HEK293T (cell line): ENCODE measurements at regions not wholly inside any gene's neighbourhood (a gene's known extent, or its start where the extent isn't known, plus 50 kb on each side); places are given as distances from the start of the nearest gene placed in this dataset.

Experiments
- CTCF ChIA-PET: fragments of 350-600 bp; formaldehyde crosslinking; extraction: SDS; loops from one replicate; lab custom pipeline; 2021; ENCODE audit warnings: antibody characterized with exemption, inconsistent platforms; lab: Yijun Ruan, JAX
- POLR2A ChIA-PET: fragments of 350-600 bp; formaldehyde crosslinking; extraction: SDS; loops from one replicate; lab custom pipeline; 2020; ENCODE audit warnings: antibody characterized with exemption, inconsistent platforms; lab: Yijun Ruan, JAX
- DNase-seq: peaks from one replicate; pipeline ENCODE4 v3.0.0; 2012; ENCODE audit warnings: mixed read lengths; ENCODE audit errors: extremely low spot score
- ARNT ChIP-seq: fragments of 450-650 bp; IDR thresholded peaks from 2 replicates; pipeline ENCODE4 v1.6.1; 2017; ENCODE audit warnings: mild to moderate bottlenecking
- BHLHE40 ChIP-seq: fragments of 450-650 bp; IDR thresholded peaks from 2 replicates; pipeline ENCODE4 v1.6.1; 2016; ENCODE audit warnings: mild to moderate bottlenecking, moderate library complexity, borderline replicate concordance
- CTBP1 ChIP-seq: fragments of 450-650 bp; IDR thresholded peaks from 2 replicates; pipeline ENCODE4 v1.6.1; 2016; ENCODE audit warnings: borderline replicate concordance
- ELF4 ChIP-seq: fragments of 450-650 bp; IDR thresholded peaks from 2 replicates; pipeline ENCODE4 v1.6.1; 2017; ENCODE audit warnings: antibody characterized with exemption
- FOXA1 ChIP-seq: fragments of 450-650 bp; IDR thresholded peaks from 2 replicates; pipeline ENCODE4 v1.6.1; 2016; ENCODE audit warnings: mild to moderate bottlenecking
- FOXK2 ChIP-seq: fragments of 450-650 bp; IDR thresholded peaks from 2 replicates; pipeline ENCODE4 v1.6.1; 2016; ENCODE audit warnings: mild to moderate bottlenecking
- FOXM1 ChIP-seq: fragments of 450-650 bp; IDR thresholded peaks from 2 replicates; pipeline ENCODE4 v1.6.1; 2017; ENCODE audit warnings: mild to moderate bottlenecking, borderline replicate concordance
- HDGF ChIP-seq: fragments of 450-650 bp; IDR thresholded peaks from 2 replicates; pipeline ENCODE4 v1.6.1; 2017; ENCODE audit warnings: antibody characterized with exemption, borderline replicate concordance
- L3MBTL2 ChIP-seq: fragments of 450-650 bp; conservative IDR thresholded peaks from 2 replicates; pipeline ENCODE4 v1.6.1; 2016; ENCODE audit warnings: mild to moderate bottlenecking
- LEF1 ChIP-seq: fragments of 450-650 bp; IDR thresholded peaks from 2 replicates; pipeline ENCODE4 v1.6.1; 2017; ENCODE audit warnings: mild to moderate bottlenecking, borderline replicate concordance
- NFRKB ChIP-seq: fragments of 450-650 bp; IDR thresholded peaks from 2 replicates; pipeline ENCODE4 v1.6.1; 2016; ENCODE audit warnings: mild to moderate bottlenecking, moderate library complexity
- SP1 ChIP-seq: fragments of 450-650 bp; IDR thresholded peaks from 2 replicates; pipeline ENCODE4 v1.6.1; 2017
- SUZ12 ChIP-seq: fragments of 450-650 bp; IDR thresholded peaks from 2 replicates; pipeline ENCODE4 v1.6.1; 2016; ENCODE audit warnings: mild to moderate bottlenecking
- TARDBP ChIP-seq: fragments of 450-650 bp; IDR thresholded peaks from 2 replicates; pipeline ENCODE4 v1.6.1; 2016
- ZNF384 ChIP-seq: fragments of 450-650 bp; IDR thresholded peaks from 2 replicates; pipeline ENCODE4 v1.6.1; 2016
- TF ChIP-seq, protein P1 (sequence below): fragments of 450-650 bp; IDR thresholded peaks from 2 replicates; pipeline ENCODE4 v1.6.1; 2016

DNA sequence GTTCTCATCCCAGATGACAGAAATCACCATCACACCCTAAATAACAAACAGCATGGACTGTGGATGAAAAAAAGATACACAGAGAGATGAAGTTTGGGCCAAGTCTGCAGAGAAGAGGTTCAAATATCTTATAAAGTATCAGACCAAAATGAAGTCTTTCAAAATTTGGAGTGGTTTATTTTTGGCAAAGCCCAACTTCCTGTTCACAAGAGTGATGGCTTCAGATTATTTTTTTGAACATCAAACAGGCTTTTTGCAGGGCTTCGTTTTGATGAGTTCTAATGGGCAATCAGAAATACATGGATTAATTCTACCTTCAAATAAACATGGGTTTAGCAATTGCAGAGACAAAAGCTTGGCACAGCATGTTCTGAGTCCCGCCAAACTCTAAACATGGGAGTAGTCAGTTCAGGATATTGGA is 378.2 kb upstream of the RPS23 start:
- TF ChIP-seq SP1: no peak
- TF ChIP-seq L3MBTL2: no peak
- no peak for TF ChIP-seq FOXM1
- TF ChIP-seq ZNF384: no peak
- TF ChIP-seq HDGF: no peak
- TF ChIP-seq TARDBP: no peak
- TF ChIP-seq SUZ12: no peak
- TF ChIP-seq, protein P1, sequence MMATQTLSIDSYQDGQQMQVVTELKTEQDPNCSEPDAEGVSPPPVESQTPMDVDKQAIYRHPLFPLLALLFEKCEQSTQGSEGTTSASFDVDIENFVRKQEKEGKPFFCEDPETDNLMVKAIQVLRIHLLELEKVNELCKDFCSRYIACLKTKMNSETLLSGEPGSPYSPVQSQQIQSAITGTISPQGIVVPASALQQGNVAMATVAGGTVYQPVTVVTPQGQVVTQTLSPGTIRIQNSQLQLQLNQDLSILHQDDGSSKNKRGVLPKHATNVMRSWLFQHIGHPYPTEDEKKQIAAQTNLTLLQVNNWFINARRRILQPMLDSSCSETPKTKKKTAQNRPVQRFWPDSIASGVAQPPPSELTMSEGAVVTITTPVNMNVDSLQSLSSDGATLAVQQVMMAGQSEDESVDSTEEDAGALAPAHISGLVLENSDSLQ: no peak
- TF ChIP-seq LEF1: no peak
- no peak for TF ChIP-seq FOXK2
- no peak for TF ChIP-seq BHLHE40
- TF ChIP-seq ARNT: no peak
- no peak for TF ChIP-seq FOXA1
- no peak for TF ChIP-seq ELF4
- no peak for TF ChIP-seq CTBP1
- TF ChIP-seq NFRKB: no peak
- ChIA-PET POLR2A (no interaction called here), CTCF (interaction anchor here (0.8 kb wide), 1 partner anchor 17 kb away, joined by 3 read pairs; no protein-coding TSS in a partner anchor)
- DNase-seq: no peak

DNA sequence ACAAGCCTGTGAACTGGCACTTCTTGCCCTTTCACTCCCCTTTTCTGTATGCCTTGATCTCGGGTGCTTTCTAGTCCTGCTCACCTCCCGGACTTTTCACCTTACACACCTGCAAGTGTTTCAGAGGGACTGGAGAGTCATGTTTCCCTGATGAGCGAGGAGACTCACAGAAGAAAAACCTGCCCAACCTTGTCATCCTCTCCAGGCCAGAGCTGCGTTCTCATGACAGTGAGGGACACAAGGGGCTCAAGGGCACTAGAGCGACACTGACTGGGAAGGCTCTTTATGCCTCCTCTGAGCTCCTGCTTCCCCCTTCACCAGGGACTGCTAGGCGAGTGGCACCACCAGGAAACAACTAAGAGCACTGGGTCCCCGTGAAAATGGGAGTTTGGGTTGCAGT is 376.9 kb upstream of the RPS23 start:
- POLR2A ChIA-PET: no interaction called here
- no peak for DNase-seq
- TF ChIP-seq FOXM1 (no peak), NFRKB (no peak), TARDBP (no peak), LEF1 (no peak), CTBP1 (no peak), ZNF384 (no peak), ARNT (no peak)
- CTCF ChIA-PET: no interaction called here

DNA sequence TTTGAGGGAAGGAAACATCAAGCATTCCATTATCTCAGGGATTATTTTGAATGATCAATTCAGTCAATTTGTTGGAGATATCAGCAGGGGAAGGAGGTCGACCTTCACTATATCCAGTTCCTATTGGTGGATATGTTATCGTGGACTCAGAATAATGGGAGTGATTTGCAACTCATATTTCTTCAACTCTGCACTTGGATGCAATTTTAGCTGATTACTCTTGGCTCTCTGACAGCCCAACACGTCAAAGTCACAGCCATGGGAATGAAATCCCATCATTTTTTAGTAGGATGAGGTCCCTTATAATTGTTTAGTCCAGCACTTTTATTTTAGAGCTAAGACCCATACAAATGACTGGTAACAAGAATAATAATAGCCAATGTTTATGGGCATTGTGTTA is 371.8 kb upstream of the RPS23 start:
- ChIA-PET POLR2A (no interaction called here), CTCF (no interaction called here)
- DNase-seq: no peak
- TF ChIP-seq, protein P1: no peak
- TF ChIP-seq FOXK2: no peak
- TF ChIP-seq BHLHE40: no peak
- TF ChIP-seq SUZ12: no peak
- TF ChIP-seq ZNF384: no peak
- no peak for TF ChIP-seq HDGF

DNA sequence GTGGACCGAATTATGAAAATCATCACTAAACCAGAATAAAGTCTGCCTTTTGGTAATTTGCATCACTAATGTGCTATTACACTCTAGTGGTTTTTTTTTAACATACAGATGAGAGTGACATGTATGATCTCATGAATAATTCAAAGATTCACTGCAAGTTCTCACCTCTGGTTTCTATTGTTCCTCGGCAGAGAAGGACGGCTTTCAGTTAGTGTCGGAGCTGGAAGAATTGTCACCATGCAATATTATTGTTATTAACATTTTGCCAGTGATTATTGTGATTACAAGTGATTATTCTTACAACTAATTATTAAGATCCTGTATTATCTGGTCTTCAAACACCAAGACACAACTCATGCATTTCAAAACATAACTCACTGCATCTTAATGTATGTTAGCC is 366.6 kb upstream of the RPS23 start:
- POLR2A ChIA-PET: no interaction called here
- TF ChIP-seq SUZ12 (no peak), BHLHE40 (no peak), FOXK2 (no peak), HDGF (no peak), LEF1 (no peak), SP1 (no peak), TARDBP (no peak), ARNT (no peak), ELF4 (no peak), FOXA1 (no peak)
- TF ChIP-seq, protein P1: no peak
- DNase-seq: no peak
- CTCF ChIA-PET: no interaction called here

DNA sequence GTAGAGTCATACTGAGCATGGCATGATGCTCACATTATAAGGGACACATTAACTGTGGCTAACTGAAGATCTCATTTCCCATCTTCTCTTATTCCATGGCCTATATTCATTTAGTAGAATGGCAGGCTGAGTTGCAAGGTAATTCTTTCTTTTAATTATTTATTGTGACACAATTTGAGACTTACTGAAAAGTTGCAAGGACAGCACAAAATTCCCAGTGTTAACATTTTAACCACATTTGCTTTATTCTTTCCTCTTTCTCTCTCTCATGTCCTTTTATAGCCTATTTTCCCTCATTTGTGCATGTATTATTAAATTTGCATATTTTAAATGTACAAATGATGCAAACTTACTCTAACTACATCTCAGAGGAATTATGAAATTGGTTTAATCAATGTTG is 366.1 kb upstream of the RPS23 start:
- TF ChIP-seq FOXA1 (no peak), CTBP1 (no peak), SUZ12 (no peak), ARNT (no peak), TARDBP (no peak), HDGF (no peak)
- DNase-seq: no peak
- ChIA-PET CTCF (interaction anchor here (0.7 kb wide), 1 partner anchor 8 kb away, joined by 3 read pairs; no protein-coding TSS in a partner anchor), POLR2A (no interaction called here)

DNA sequence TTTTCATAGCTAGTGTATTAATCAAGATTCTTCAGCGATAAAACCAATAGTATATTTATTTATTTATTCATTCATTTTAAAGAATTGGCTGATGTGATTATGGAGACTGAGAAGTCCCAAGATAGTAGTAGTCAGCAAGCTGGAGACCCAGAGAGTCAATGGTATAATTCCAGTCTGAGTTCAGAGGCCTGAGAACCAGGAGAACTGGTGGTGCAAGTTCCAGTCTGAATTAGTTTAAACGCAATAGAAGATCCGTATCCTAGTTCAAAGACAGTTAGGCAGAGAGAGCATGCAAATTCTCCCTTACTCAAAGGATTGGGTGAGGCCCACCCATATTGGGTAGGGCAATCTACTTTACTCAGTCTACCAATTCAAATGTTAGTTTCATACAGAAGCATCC is 364.2 kb upstream of the RPS23 start:
- TF ChIP-seq NFRKB: no peak
- TF ChIP-seq L3MBTL2: no peak
- TF ChIP-seq CTBP1: no peak
- no peak for TF ChIP-seq ARNT
- TF ChIP-seq SUZ12: no peak
- TF ChIP-seq ELF4: no peak
- POLR2A ChIA-PET: no interaction called here
- CTCF ChIA-PET: interaction anchor here (1.0 kb wide), 1 partner anchor 290 kb away, joined by 3 read pairs; no protein-coding TSS in a partner anchor
- no peak for DNase-seq
